Kidney (tissue), 13 donors: ENCODE measurements at regions not wholly inside any gene's neighbourhood (a gene's known extent, or its start where the extent isn't known, plus 50 kb on each side); places are given as distances from the start of the nearest gene placed in this dataset.

Experiments
- DNase-seq, 5 donors: peaks; one replicate each; pipeline ENCODE4 v3.0.0-alpha.2; 2013 to 2020
- FAIRE-seq: peaks from 2 replicates; lab custom pipeline; 2012; peaks lifted over from hg19 to GRCh38; lab: Jason Lieb, UNC
- H3K27ac ChIP-seq, 2 donors: one replicate each; pipeline ENCODE4 v1.7.0; 2013; ENCODE audit warnings: low read depth in 2 of 2, low read length in 2 of 2, inconsistent platforms in 1 of 2
- H3K27me3 ChIP-seq: one replicate; pipeline ENCODE4 v1.7.1; 2013; ENCODE audit warnings: low read length, inconsistent platforms; ENCODE audit not compliant: control insufficient read depth, insufficient read depth
- H3K36me3 ChIP-seq, 3 donors: one replicate each; pipeline versions ENCODE4 v1.7.0 to v1.7.1; 2013; ENCODE audit warnings: low read length in 3 of 3, control low read depth in 1 of 3, inconsistent platforms in 1 of 3; ENCODE audit not compliant: insufficient read depth in 3 of 3, control insufficient read depth in 2 of 3
- H3K4me1 ChIP-seq, 3 donors: one replicate each; pipeline versions ENCODE4 v1.7.0 to v1.7.1; 2013; ENCODE audit warnings: low read length in 3 of 3, inconsistent platforms in 1 of 3, low read depth in 1 of 3; ENCODE audit not compliant: control insufficient read depth in 2 of 3, insufficient read depth in 2 of 3
- H3K4me3 ChIP-seq, 3 donors: one replicate each; pipeline versions ENCODE4 v1.7.0 to v1.8.1; 2013; ENCODE audit warnings: low read length in 3 of 3, control low read depth in 1 of 3, inconsistent platforms in 1 of 3
- H3K9ac ChIP-seq, 3 donors: one replicate each; pipeline versions ENCODE4 v1.7.0 to v1.7.1; 2013; ENCODE audit warnings: low read length in 3 of 3, control low read depth in 1 of 3, inconsistent platforms in 1 of 3
- H3K9me3 ChIP-seq, 3 donors: one replicate each; pipeline versions ENCODE4 v1.7.0 to v1.7.1; 2013; ENCODE audit warnings: low read length in 3 of 3, control low read depth in 1 of 3, inconsistent platforms in 1 of 3; ENCODE audit not compliant: control insufficient read depth in 2 of 3, insufficient read depth in 1 of 3
- intact Hi-C: fragments of 100-400 bp; cut with DNase I; formaldehyde crosslinking; loops from one replicate; pipeline ENCODE4 v1.11.1; 2022
- TF ChIP-seq, protein P1 (sequence below): IDR thresholded peaks from 3 replicates; pipeline ENCODE4 v1.5.1; 2012; ENCODE audit warnings: mild to moderate bottlenecking, moderate library complexity, borderline replicate concordance; ENCODE audit not compliant: insufficient read depth; ENCODE audit errors: extremely low read depth
- donor health status: control.
- donor health status: control.
- donor health status: control.
- donor health status: control.
- donor health status: control.
- donor health status: DM: yes; HTN: yes; CAD: no.
- donor health status: Normal renal cell carcinoma (clear cell type).

DNA sequence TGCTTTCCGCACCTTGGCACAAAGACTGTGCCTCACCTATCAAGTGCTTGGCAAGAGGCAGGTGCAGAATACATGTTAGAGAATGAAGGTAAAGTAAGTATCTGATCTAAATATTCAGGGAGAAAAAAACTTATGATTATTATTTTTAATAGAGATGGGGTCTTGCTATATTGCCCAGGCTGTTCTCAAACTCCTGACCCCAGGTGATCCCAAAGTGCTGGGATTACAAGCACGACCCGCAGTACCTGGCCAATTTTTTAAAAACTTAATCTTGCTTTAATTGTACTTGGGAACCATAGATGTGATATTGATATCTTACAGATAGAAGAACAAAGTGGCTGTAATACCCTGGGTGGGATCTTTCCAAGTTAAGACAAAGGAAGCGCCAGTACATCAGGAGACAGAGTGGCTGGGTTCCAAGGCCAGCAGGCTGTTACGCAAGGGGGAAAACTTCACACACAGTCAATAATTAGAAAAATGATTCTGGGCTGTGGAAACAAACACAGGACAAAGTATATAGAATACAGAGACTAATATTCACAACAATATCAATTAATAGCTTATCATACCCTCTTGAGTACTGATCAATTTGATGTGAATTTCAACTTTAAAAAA is 58.6 kb upstream of the ATP1A1 start:
- Histone ChIP-seq H3K9me3 (no peaks in the 10 kb centered on the region), H3K36me3 (no peaks in the 10 kb centered on the region), H3K9ac (no peak overlapping the region), H3K4me1 (peaks cover 0 to 13% (median 12%) of the 10 kb centered on the region in 3 donors), H3K4me3 (no peak overlapping the region), H3K27ac (no peak overlapping the region), H3K27me3 (no peaks in the 10 kb centered on the region)
- TF ChIP-seq, protein P1, sequence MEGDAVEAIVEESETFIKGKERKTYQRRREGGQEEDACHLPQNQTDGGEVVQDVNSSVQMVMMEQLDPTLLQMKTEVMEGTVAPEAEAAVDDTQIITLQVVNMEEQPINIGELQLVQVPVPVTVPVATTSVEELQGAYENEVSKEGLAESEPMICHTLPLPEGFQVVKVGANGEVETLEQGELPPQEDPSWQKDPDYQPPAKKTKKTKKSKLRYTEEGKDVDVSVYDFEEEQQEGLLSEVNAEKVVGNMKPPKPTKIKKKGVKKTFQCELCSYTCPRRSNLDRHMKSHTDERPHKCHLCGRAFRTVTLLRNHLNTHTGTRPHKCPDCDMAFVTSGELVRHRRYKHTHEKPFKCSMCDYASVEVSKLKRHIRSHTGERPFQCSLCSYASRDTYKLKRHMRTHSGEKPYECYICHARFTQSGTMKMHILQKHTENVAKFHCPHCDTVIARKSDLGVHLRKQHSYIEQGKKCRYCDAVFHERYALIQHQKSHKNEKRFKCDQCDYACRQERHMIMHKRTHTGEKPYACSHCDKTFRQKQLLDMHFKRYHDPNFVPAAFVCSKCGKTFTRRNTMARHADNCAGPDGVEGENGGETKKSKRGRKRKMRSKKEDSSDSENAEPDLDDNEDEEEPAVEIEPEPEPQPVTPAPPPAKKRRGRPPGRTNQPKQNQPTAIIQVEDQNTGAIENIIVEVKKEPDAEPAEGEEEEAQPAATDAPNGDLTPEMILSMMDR = no peak
- no peak for FAIRE-seq
- no peak for DNase-seq
- intact Hi-C loops = no loop called here

DNA sequence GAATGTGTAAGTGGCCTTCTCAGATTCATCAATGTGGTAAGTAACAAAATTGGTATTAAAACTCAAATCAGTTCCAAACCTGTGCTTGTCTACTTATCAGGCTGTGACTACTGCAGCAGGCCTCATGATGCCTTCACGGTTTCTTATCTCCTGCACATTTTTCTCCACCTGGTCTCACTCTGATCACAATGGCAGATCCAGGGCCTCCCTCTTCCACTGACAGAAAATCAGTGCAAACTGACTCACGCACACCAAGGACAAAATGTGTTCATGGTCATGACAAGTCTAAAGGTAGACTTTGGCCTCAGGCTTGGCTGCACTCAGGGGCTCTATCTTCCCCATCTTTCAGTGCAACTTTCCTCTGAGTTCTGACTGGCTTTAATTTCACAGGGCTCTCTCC is 56.7 kb upstream of the ATP1A1 start:
- no peaks in the 10 kb centered on the region for H3K9me3 ChIP-seq
- no peaks in the 10 kb centered on the region for H3K36me3 ChIP-seq
- DNase-seq (no peak), FAIRE-seq (no peak)
- H3K4me1 ChIP-seq = peaks cover 0 to 18% (median 9%) of the 10 kb centered on the region in 3 donors
- TF ChIP-seq, protein P1 = no peak
- H3K4me3 ChIP-seq = no peak overlapping the region
- no peak overlapping the region for H3K9ac ChIP-seq
- no peaks in the 10 kb centered on the region for H3K27me3 ChIP-seq
- H3K27ac ChIP-seq = no peak overlapping the region
- intact Hi-C loops = no loop called here

DNA sequence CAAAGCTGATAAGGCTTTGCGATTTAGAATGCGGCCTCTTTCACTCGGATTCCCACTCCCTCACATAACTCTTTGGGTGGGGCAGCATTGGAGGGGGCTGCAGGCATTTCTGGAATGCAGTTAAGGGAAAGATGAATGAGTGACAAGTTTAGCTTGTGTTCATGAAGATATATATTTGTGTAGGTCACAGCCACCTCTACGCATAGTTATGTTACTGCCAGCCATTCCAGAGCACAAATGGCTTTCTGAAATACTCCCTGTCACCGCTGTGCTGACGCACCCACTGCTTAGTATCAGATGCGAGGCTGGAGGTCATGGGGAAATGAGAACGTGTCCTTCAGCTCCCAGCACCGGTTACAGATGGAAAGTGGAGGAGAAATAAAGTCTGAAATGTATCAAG is 54.1 kb upstream of the ATP1A1 start:
- H3K27me3 ChIP-seq = no peaks in the 10 kb centered on the region
- TF ChIP-seq, protein P1 = no peak
- no peak overlapping the region for H3K4me3 ChIP-seq
- H3K36me3 ChIP-seq = no peaks in the 10 kb centered on the region
- DNase-seq (peak in 3 of 5 donors; percentile 29 to 58 (median 39)), FAIRE-seq (no peak)
- intact Hi-C loops = no loop called here
- no peaks in the 10 kb centered on the region for H3K9me3 ChIP-seq
- H3K4me1 ChIP-seq = peaks cover 0 to 8% (median 5%) of the 10 kb centered on the region in 3 donors
- H3K9ac ChIP-seq = no peak overlapping the region
- H3K27ac ChIP-seq = peak overlapping the region in 1 of 2 donors; percentile 21

DNA sequence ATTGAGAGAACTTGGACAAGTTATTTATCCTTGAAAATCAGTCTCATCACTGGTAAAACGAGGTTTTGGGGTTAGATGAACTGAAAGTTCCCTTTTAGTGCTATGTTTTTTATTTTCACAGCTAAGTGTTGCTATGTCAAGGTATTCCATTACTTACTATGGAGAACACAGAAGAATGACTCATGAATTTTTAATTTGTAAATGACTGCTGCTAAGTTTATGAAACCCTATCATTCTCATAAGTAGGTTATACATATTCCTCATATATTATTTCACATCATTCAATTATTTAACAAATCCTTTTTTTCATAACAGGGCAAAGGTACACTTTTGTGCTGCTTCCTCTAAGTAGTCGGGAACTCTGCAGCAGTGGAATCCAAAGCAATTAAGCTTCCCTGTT is 52.2 kb upstream of the ATP1A1 start:
- FAIRE-seq (no peak), DNase-seq (no peak)
- Histone ChIP-seq H3K27me3 (no peaks in the 10 kb centered on the region), H3K36me3 (no peaks in the 10 kb centered on the region), H3K9ac (no peak overlapping the region), H3K9me3 (no peaks in the 10 kb centered on the region), H3K4me3 (no peak overlapping the region), H3K4me1 (peaks cover 0 to 13% (median 7%) of the 10 kb centered on the region in 3 donors), H3K27ac (no peak overlapping the region)
- intact Hi-C loops = no loop called here
- TF ChIP-seq, protein P1 = no peak
